Astrocyte (in vitro differentiated cells and primary cell): ENCODE measurements at regions not wholly inside any gene's neighbourhood (a gene's known extent, or its start where the extent isn't known, plus 50 kb on each side); places are given as distances from the start of the nearest gene placed in this dataset.

Experiments
- CTCF ChIP-seq: IDR thresholded peaks from 2 replicates; pipeline ENCODE4 v1.5.1; 2011; ENCODE audit warnings: low read depth, mild to moderate bottlenecking, inconsistent platforms, low read length, moderate library complexity; ENCODE audit not compliant: insufficient read depth
- EZH2 ChIP-seq: IDR thresholded peaks from 2 replicates; pipeline ENCODE4 v1.6.1; 2012; ENCODE audit warnings: mild to moderate bottlenecking, low read length, inconsistent platforms; ENCODE audit not compliant: insufficient read depth

- TF ChIP-seq CTCF (no peak), EZH2 (no peak)
Observed at GRCh38 chr15:69562116-69562515, 109.5 kb downstream of the RPLP1 start.
